HT-29 (cell line): ENCODE measurements at regions not wholly inside any gene's neighbourhood (a gene's known extent, or its start where the extent isn't known, plus 50 kb on each side); places are given as distances from the start of the nearest gene placed in this dataset.
"Not testable (repeated sequence)": the region's sequence is repeated elsewhere in the genome, so short reads cannot be mapped to it uniquely, and the experiment has no call there.

Experiments used
- DNase-seq: peaks from one replicate; pipeline ENCODE4 v3.0.0-alpha.2; 2015; ENCODE audit warnings: low spot score

GRCh38 chr2:55811048-55811447 lies 112.5 kb downstream of the EFEMP1 start:
- DNase-seq: no peak

- no peak for DNase-seq
Measured at GRCh38 chr2:55810622-55811020, 113.0 kb downstream of the EFEMP1 start.

- DNase-seq: no peak
Measured at GRCh38 chr2:55809875-55810621, 113.5 kb downstream of the EFEMP1 start.

- DNase-seq: no peak
Measured at GRCh38 chr2:55807900-55808299, 114.3 kb upstream of the PNPT1 start.

GRCh38 chr2:55805686-55806085 lies 112.0 kb upstream of the PNPT1 start:
- no peak for DNase-seq

- DNase-seq: no peak
Measured at GRCh38 chr2:55804535-55804934, 110.9 kb upstream of the PNPT1 start.

GRCh38 chr2:55802067-55802466 lies 108.4 kb upstream of the PNPT1 start:
- DNase-seq: no peak

GRCh38 chr2:55801436-55801835 lies 107.8 kb upstream of the PNPT1 start:
- DNase-seq: no peak

- DNase-seq: not testable (repeated sequence)
Measured at GRCh38 chr2:55799624-55800023, 106.0 kb upstream of the PNPT1 start.

GRCh38 chr2:55796121-55796520 lies 102.5 kb upstream of the PNPT1 start:
- DNase-seq: no peak

GRCh38 chr2:55793602-55794001 lies 100.0 kb upstream of the PNPT1 start:
- DNase-seq: peak; percentile 46

GRCh38 chr2:55786280-55786679 lies 92.6 kb upstream of the PNPT1 start:
- no peak for DNase-seq

GRCh38 chr2:55783751-55784150 lies 90.1 kb upstream of the PNPT1 start:
- not testable (repeated sequence) for DNase-seq

GRCh38 chr2:55782528-55783173 lies 89.0 kb upstream of the PNPT1 start:
- DNase-seq: no peak

GRCh38 chr2:55781542-55781941 lies 87.9 kb upstream of the PNPT1 start:
- no peak for DNase-seq

GRCh38 chr2:55780697-55781096 lies 87.1 kb upstream of the PNPT1 start:
- no peak for DNase-seq

GRCh38 chr2:55779459-55780421 lies 86.1 kb upstream of the PNPT1 start:
- DNase-seq: peak; percentile 66

- DNase-seq: no peak
Measured at GRCh38 chr2:55776966-55777365, 83.3 kb upstream of the PNPT1 start.

- DNase-seq: no peak
Measured at GRCh38 chr2:55776479-55776878, 82.8 kb upstream of the PNPT1 start.

GRCh38 chr2:55775828-55776227 lies 82.2 kb upstream of the PNPT1 start:
- DNase-seq: no peak

- not testable (repeated sequence) for DNase-seq
Measured at GRCh38 chr2:55773651-55774050, 80.0 kb upstream of the PNPT1 start.
